OCI-LY3 (cell line): ENCODE measurements at regions not wholly inside any gene's neighbourhood (a gene's known extent, or its start where the extent isn't known, plus 50 kb on each side); places are given as distances from the start of the nearest gene placed in this dataset.

Source experiments
- EZH2phosphoT487 ChIP-seq: fragments of 200-600 bp; shearing (Covaris generic); IDR thresholded peaks from 2 replicates; pipeline ENCODE4 v1.6.1; 2018; ENCODE audit warnings: antibody characterized with exemption, mixed run types, low read depth
- TF ChIP-seq, protein P1 (sequence below): fragments of 200-600, 300-600 bp; sonication (generic); IDR thresholded peaks from 2 replicates; pipeline ENCODE4 v1.5.1; 2014; ENCODE audit warnings: antibody characterized with exemption, low read length, low read depth

DNA sequence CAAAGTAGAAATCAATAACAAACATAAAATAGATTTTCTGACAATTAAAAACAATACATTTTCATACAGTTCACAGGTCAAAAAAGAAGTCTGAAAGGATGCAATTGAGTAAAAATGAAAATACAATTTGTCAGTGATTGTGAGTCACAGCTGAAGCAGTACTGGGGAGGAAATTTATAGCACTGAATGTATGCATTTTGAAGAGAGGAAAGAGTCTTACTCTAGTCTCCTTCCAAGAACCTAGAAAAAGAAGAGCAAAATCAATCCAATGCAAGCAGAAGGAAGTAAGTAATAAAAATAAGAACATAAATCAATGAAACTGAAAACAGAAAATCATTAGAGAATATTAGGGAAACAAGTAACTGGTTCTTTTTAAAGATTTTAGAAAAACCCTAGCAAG is 507.2 kb upstream of the IGFBP3 start:
- TF ChIP-seq, protein P1, sequence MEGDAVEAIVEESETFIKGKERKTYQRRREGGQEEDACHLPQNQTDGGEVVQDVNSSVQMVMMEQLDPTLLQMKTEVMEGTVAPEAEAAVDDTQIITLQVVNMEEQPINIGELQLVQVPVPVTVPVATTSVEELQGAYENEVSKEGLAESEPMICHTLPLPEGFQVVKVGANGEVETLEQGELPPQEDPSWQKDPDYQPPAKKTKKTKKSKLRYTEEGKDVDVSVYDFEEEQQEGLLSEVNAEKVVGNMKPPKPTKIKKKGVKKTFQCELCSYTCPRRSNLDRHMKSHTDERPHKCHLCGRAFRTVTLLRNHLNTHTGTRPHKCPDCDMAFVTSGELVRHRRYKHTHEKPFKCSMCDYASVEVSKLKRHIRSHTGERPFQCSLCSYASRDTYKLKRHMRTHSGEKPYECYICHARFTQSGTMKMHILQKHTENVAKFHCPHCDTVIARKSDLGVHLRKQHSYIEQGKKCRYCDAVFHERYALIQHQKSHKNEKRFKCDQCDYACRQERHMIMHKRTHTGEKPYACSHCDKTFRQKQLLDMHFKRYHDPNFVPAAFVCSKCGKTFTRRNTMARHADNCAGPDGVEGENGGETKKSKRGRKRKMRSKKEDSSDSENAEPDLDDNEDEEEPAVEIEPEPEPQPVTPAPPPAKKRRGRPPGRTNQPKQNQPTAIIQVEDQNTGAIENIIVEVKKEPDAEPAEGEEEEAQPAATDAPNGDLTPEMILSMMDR = no peak
- no peak for TF ChIP-seq EZH2phosphoT487
